ENCODE measurements at regions not wholly inside any gene's neighbourhood (a gene's known extent, or its start where the extent isn't known, plus 50 kb on each side); places are given as distances from the start of the nearest gene placed in this dataset.
"Not testable (repeated sequence)": the region's sequence is repeated elsewhere in the genome, so short reads cannot be mapped to it uniquely, and the experiment has no call there.

- H3K4me3 ChIP-seq (ENCODE audit: low read depth, low read length); H3K4me1 ChIP-seq (ENCODE audit: control insufficient read depth, insufficient read depth, low read length); H3K27ac ChIP-seq (ENCODE audit: low read depth, low read length); H3K9me3 ChIP-seq (ENCODE audit: control insufficient read depth, insufficient read depth, low read length); H3K9ac ChIP-seq (ENCODE audit: low read depth, low read length); H3K27me3 ChIP-seq (ENCODE audit: control insufficient read depth, insufficient read depth, low read length); H3K36me3 ChIP-seq (ENCODE audit: control insufficient read depth, insufficient read depth, low read length): not testable (repeated sequence)
Measured at GRCh38 chrX:22866801-22867200, 133.0 kb upstream of the DDX53 start.

GRCh38 chrX:22882543-22882942, 117.2 kb upstream of the DDX53 start:
- Histone ChIP-seq H3K9ac (ENCODE audit: low read depth, low read length) (no peak overlapping the region), H3K4me1 (ENCODE audit: control insufficient read depth, insufficient read depth, low read length) (peaks cover 9% of the 10 kb centered on the region), H3K9me3 (ENCODE audit: control insufficient read depth, insufficient read depth, low read length) (no peaks in the 10 kb centered on the region), H3K36me3 (ENCODE audit: control insufficient read depth, insufficient read depth, low read length) (no peaks in the 10 kb centered on the region), H3K27me3 (ENCODE audit: control insufficient read depth, insufficient read depth, low read length) (no peaks in the 10 kb centered on the region), H3K27ac (ENCODE audit: low read depth, low read length) (no peak overlapping the region), H3K4me3 (ENCODE audit: low read depth, low read length) (no peak overlapping the region)

GRCh38 chrX:22889819-22890218, 109.9 kb upstream of the DDX53 start:
- Histone ChIP-seq H3K9ac (ENCODE audit: low read depth, low read length) (no peak overlapping the region), H3K4me3 (ENCODE audit: low read depth, low read length) (no peak overlapping the region), H3K9me3 (ENCODE audit: control insufficient read depth, insufficient read depth, low read length) (no peaks in the 10 kb centered on the region), H3K27ac (ENCODE audit: low read depth, low read length) (no peak overlapping the region), H3K4me1 (ENCODE audit: control insufficient read depth, insufficient read depth, low read length) (peaks cover under 1% of the 10 kb centered on the region; the same call in 1 of the 2 replicates), H3K36me3 (ENCODE audit: control insufficient read depth, insufficient read depth, low read length) (no peaks in the 10 kb centered on the region), H3K27me3 (ENCODE audit: control insufficient read depth, insufficient read depth, low read length) (no peaks in the 10 kb centered on the region)

GRCh38 chrX:22912616-22913015, 87.1 kb upstream of the DDX53 start:
- Histone ChIP-seq H3K9me3 (ENCODE audit: control insufficient read depth, insufficient read depth, low read length) (no peaks in the 10 kb centered on the region), H3K27me3 (ENCODE audit: control insufficient read depth, insufficient read depth, low read length) (no peaks in the 10 kb centered on the region), H3K4me3 (ENCODE audit: low read depth, low read length) (no peak overlapping the region), H3K9ac (ENCODE audit: low read depth, low read length) (no peak overlapping the region), H3K4me1 (ENCODE audit: control insufficient read depth, insufficient read depth, low read length) (0 out of 2 replicates have a peak, but pooled peaks cover 2% of the 10 kb centered on the region), H3K36me3 (ENCODE audit: control insufficient read depth, insufficient read depth, low read length) (no peaks in the 10 kb centered on the region), H3K27ac (ENCODE audit: low read depth, low read length) (no peak overlapping the region)

- no peak overlapping the region for H3K27ac ChIP-seq (ENCODE audit: low read depth, low read length)
- peaks cover 11% of the 10 kb centered on the region; the same call in 1 of the 2 replicates for H3K4me1 ChIP-seq (ENCODE audit: control insufficient read depth, insufficient read depth, low read length)
- no peak overlapping the region for H3K9ac ChIP-seq (ENCODE audit: low read depth, low read length)
- H3K27me3 ChIP-seq (ENCODE audit: control insufficient read depth, insufficient read depth, low read length), result no peaks in the 10 kb centered on the region
- H3K9me3 ChIP-seq (ENCODE audit: control insufficient read depth, insufficient read depth, low read length), result no peaks in the 10 kb centered on the region
- no peaks in the 10 kb centered on the region for H3K36me3 ChIP-seq (ENCODE audit: control insufficient read depth, insufficient read depth, low read length)
- no peak overlapping the region for H3K4me3 ChIP-seq (ENCODE audit: low read depth, low read length)
Measured at GRCh38 chrX:22922961-22923360, 76.8 kb upstream of the DDX53 start.

- Histone ChIP-seq H3K36me3 (ENCODE audit: control insufficient read depth, insufficient read depth, low read length) (no peaks in the 10 kb centered on the region), H3K4me1 (ENCODE audit: control insufficient read depth, insufficient read depth, low read length) (no peaks in the 10 kb centered on the region), H3K27ac (ENCODE audit: low read depth, low read length) (no peak overlapping the region), H3K9ac (ENCODE audit: low read depth, low read length) (no peak overlapping the region), H3K4me3 (ENCODE audit: low read depth, low read length) (no peak overlapping the region), H3K27me3 (ENCODE audit: control insufficient read depth, insufficient read depth, low read length) (no peaks in the 10 kb centered on the region), H3K9me3 (ENCODE audit: control insufficient read depth, insufficient read depth, low read length) (no peaks in the 10 kb centered on the region)
Measured at GRCh38 chrX:22934640-22935039, 65.1 kb upstream of the DDX53 start.

- Histone ChIP-seq H3K4me1 (ENCODE audit: control insufficient read depth, insufficient read depth, low read length) (no peaks in the 10 kb centered on the region), H3K4me3 (ENCODE audit: low read depth, low read length) (no peak overlapping the region), H3K27ac (ENCODE audit: low read depth, low read length) (no peak overlapping the region), H3K36me3 (ENCODE audit: control insufficient read depth, insufficient read depth, low read length) (no peaks in the 10 kb centered on the region), H3K27me3 (ENCODE audit: control insufficient read depth, insufficient read depth, low read length) (no peaks in the 10 kb centered on the region; the same call in 1 of the 2 replicates), H3K9me3 (ENCODE audit: control insufficient read depth, insufficient read depth, low read length) (no peaks in the 10 kb centered on the region), H3K9ac (ENCODE audit: low read depth, low read length) (no peak overlapping the region)
Measured at GRCh38 chrX:22944945-22945344, 54.8 kb upstream of the DDX53 start.

All from HUES48 (cell line).